Activated CD4-positive, CD25-positive, alpha-beta regulatory T cell (primary cell): ENCODE measurements at regions not wholly inside any gene's neighbourhood (a gene's known extent, or its start where the extent isn't known, plus 50 kb on each side); places are given as distances from the start of the nearest gene placed in this dataset.

Experiments used
- DNase-seq, 4 experiments: peaks; one replicate each; lab custom pipeline; 2025; lab: John Stamatoyannopoulos, UW

- DNase-seq: no peak
Measured at GRCh38 chr22:49177666-49178065, 650.0 kb downstream of the BRD1 start.

- DNase-seq: no peak
Measured at GRCh38 chr22:49176956-49177355, 650.7 kb downstream of the BRD1 start.

GRCh38 chr22:49170053-49170452, 657.6 kb downstream of the BRD1 start:
- DNase-seq: no peak

GRCh38 chr22:49169074-49169744, 658.5 kb downstream of the BRD1 start:
- no peak for DNase-seq

- no peak for DNase-seq
Measured at GRCh38 chr22:49168219-49168813, 659.4 kb downstream of the BRD1 start.

- no peak for DNase-seq
Measured at GRCh38 chr22:49166746-49167145, 660.9 kb downstream of the BRD1 start.

- no peak for DNase-seq
Measured at GRCh38 chr22:49166211-49166610, 661.5 kb downstream of the BRD1 start.

GRCh38 chr22:49164773-49165320, 662.8 kb downstream of the BRD1 start:
- DNase-seq: no peak

GRCh38 chr22:49163960-49164690, 663.5 kb downstream of the BRD1 start:
- no peak for DNase-seq

GRCh38 chr22:49163258-49163959, 664.3 kb downstream of the BRD1 start:
- DNase-seq: no peak

GRCh38 chr22:49162841-49163240, 664.8 kb downstream of the BRD1 start:
- DNase-seq: no peak

- DNase-seq: no peak
Measured at GRCh38 chr22:49161002-49161850, 666.4 kb downstream of the BRD1 start.

- DNase-seq: no peak
Measured at GRCh38 chr22:49160261-49161001, 667.2 kb downstream of the BRD1 start.

GRCh38 chr22:49159711-49160110, 668.0 kb downstream of the BRD1 start:
- no peak for DNase-seq

- no peak for DNase-seq
Measured at GRCh38 chr22:49158741-49159564, 668.7 kb downstream of the BRD1 start.

GRCh38 chr22:49157529-49158339, 669.9 kb downstream of the BRD1 start:
- no peak for DNase-seq

GRCh38 chr22:49156662-49157285, 670.9 kb downstream of the BRD1 start:
- DNase-seq: no peak

GRCh38 chr22:49155770-49156580, 671.7 kb downstream of the BRD1 start:
- no peak for DNase-seq
